Eye (tissue), 1 donor: ENCODE measurements at regions not wholly inside any gene's neighbourhood (a gene's known extent, or its start where the extent isn't known, plus 50 kb on each side); places are given as distances from the start of the nearest gene placed in this dataset.

Source experiments
- DNase-seq: peaks from one replicate; pipeline ENCODE4 v3.0.0-alpha.2; 2015

DNA sequence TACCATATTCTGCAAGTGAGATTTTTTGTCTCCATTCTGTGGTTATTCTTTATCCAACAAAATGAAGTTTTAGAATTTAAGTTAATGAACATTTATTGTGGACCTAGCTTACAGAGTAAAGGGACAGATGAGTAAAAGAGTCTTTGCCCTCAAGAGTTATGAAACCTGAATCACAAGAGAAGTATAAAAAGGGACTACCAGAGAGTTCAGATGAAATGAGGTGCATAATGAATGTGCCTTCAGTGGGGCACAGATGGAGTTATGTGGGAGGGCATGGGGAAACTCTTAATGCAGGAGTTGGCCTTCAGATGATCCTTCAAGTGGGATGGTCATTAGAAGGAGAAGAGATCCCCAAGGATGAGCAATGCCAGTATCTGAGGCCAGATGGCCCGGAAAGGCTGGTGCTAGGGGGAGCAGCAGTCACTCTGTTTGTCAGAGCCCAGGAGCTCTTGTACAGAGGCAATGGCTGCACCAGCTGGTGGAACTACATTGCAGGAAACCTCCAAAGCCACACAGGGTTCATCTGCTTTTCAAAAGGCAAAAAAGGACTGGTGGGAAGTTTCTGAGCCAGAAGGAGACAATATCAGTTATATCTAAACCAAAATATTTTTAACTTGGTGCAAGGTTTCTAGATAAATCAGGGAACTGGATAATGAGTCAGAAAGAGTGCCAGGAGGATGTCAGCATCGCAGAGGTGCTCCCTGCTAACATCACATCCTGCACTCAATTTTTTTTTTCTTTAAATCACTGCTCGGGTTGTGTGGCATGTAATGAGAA lies 162.0 kb downstream of the KLF6 start:
- DNase-seq, result no peak

DNA sequence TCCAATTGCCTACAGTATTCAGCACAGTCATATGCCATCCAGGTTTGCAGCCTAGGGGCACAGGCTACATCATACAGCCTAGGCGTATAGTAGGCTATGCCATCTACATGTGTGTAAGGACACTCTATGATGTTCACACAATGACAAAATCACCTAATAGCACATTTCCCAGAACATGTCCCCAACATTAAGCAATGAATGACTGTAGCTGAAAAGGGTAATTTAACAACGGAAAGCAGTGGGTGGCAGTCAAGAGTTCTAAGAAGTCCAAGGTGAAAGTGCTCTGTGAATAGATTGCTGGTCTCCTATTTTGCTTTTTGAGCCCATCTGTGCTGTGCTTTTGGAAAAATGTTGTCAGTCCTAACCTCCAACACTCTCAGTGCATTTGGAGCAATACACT lies 162.6 kb downstream of the KLF6 start:
- DNase-seq, result no peak

DNA sequence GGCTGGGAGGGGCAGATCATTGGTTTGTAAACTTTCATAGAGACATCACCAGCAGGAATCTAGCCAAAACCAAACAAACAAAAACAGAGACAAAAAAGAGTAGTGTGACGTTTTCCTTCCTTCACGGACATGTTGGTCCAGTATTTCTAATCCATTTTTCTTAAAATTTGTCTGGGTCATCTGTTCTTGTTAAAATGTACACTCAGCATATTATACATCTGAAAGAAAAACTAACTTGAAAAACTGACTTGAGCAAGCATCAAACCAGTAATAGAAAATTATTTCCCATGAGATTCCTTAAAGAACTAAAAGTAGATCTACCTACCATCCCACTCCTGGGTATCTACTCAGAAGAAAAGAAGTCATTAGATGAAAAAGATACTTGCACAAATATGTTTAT lies 164.2 kb downstream of the KLF6 start:
- DNase-seq, result no peak

DNA sequence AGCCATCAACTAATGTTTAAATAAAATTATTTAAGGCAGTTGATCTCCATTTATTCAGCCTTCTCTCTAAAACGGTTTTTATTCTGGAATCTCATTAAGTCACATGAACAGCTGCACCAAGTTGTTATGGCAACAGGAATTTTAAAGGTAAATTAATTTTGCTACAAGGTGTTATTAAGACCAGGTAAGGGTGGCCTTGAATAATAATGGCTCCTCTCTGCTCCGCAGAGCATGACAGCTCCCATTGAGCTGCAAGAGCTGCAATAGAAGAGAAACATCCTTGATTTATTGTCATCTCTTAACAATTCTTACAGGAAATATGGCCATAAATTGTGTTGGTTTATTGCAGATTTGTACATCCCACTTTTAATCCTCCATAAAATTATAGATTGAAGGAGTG lies 165.8 kb downstream of the KLF6 start:
- DNase-seq, result no peak

DNA sequence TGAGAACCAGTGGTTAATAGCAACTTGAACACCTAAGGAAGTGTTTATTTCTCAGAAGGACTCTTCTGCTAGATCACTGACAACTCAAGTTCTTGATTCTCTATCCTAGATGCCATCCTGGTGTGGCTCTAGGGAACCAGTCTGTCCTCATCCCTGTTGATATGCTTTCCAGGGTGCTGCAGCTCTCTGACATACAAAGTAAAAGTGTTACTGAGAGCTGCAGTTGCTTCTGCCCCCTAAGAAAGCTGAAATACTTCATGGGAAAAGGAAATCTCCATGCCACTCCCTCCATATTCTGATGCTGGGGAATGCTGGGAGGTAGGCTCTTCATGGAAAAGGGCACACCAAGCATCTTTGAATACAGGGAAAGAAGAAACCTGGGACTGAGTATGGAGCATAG lies 168.1 kb downstream of the KLF6 start:
- DNase-seq, result no peak

DNA sequence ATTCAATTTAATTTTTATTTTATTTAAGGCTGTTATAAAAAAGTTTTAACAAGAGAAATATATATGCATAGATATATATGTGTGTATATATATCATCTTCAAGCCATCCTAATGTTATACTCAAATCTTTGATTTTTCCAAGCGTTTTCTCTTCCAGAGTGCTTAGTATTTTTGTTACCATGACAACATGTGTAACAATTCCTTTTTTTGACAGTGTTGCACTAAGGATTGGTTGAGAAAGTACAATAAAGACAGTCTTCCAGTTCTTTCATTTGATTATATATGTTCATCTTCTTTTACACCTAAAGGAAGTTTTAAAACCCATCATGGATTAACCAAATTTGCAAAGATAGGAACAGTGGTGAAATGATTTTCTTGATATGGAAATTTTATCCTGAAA lies 171.7 kb downstream of the KLF6 start:
- no peak for DNase-seq

DNA sequence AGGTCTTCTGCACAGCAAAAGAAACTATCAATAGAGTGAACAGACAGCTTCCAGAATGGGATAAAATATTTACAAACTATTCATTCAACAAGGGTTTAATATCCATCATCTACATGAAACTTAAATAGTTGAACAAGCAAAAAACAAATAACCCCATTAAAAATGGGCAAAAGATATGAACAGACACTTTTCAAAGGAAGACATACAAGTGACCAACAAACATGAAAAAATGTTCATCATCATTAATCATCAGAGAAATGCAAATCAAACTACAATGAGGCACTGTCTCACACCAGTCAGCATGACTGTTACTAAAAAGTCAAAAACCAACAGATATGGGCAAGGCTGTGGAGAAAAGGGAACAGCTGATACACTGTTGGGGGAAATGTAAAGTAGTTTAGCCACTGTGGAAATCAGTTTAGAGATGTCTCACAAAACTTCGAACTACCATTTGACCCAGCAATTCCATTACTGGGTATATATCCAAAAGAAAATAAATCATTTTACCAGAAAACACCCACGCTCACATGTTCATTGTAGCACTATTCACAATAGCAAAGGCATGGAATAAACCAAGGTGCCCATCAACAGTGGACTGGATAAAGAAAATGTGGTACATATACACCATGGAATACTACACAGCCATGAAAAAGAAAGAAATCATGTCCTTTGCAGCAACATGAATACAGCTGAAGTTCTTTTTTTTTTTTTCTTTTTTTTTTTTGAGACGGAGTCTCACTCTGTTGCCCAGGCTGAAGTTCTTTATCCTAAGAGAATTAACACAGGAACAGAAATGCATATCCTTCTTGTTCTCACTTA lies 172.6 kb downstream of the KLF6 start:
- no peak for DNase-seq

DNA sequence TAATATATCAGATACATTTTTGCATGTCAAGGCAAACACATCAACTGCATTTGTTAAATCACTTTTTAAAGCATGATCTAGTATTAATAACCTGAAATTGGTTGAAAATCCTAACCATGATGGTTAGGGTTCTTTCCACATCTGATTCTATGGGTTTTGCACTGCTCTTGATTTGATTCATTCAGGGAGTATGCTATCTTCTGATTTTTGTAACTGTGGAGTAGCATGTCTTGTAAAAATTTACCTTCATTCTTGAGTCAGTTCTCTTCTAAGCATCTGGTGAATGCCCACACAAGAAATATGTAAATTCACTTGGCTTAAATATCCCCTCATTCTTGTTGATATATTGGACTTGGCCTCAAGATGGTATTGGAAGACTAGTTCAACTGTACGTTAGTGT lies 178.7 kb downstream of the KLF6 start:
- no peak for DNase-seq

DNA sequence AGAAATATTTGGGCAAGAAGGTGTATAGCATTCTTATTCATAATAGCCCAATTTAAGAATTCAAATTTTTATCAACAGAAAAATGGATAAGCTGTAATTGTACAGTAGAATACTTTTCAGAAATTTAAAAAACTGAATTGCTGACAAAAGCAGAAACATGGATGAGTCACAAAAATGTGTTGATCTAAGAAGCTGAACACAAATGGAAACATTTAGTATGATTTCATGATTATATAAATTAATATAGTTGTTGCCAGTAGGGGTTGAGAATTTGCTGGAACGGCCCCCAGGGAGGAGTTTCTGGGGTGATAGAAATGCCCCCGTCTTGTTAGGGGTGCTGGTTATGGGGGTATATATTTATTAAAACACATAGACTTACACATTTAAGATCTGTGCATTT lies 179.1 kb downstream of the KLF6 start:
- DNase-seq, result no peak

DNA sequence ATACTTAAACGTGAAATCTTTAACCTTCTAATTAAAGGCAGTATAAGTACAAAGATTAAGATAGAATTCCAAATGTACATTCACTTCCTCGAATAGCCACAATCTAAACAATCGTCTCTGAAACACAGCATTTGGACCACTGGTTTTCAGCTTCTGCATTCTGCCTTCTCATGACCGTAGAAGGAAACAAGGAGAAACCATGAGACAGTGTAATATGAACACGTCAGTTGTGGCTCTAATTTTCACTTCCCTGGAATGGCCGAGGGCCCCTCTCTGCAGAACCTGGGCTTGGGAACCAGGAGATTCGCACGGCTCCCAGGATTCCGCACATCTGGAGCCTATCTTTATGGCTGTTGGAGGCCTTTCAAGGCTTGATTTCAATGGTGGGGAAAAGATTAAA lies 189.3 kb downstream of the KLF6 start:
- no peak for DNase-seq

DNA sequence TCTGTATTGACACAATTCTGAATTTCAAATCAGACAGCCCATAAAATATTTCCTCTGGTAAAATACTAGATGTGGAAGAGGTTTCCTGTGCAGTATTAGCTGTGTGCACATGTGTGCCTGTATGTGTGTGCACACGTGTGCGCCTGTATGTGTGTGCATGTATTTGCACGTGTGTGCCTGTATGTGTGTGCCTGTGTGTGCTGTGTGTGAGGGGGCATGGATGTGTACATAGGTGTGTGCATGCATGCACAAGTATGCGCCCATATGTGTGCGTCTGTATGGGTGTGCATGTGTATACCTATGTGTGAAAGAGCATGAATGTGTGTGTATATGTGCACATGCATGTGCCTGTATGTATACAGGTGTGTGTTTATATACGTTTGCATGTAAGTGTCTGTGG lies 191.4 kb downstream of the KLF6 start:
- no peak for DNase-seq

DNA sequence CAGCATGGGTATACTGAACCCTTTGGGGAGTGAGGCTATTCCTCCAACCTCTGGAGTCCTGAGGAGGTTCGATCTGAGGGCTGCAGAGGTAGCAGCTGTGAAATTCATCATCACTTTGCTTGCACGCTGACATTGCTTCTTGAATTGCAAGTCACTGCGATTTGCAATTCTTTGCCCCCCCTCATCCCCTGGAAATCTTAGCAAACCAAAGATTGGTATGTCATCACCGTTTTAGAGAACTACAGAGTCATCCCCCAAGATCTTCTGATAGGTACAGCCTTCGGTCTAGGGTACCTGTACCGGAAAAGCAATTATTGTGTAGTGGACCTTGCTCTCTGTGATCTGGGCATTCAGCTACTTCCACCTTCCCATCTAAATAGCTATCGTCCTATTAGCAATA lies 192.6 kb downstream of the KLF6 start:
- DNase-seq, result no peak

DNA sequence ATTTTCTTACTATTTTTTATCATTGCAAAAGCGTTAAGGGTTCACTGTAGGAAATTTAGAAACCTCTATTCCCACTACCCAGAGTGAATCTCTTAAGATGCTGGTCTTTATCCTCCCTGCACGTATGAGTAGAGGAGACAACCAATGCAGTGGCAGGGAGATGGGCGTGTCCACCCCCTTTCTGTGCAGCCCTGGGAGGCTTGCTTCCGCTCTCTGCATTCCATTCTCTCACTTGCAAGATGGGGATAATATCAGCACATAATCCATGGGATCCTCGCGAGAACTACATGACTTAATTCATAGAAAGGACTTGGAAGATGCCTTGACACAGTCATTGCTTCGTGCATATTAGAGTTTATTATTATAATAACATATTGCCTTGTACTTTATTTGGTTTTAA lies 196.2 kb downstream of the KLF6 start:
- DNase-seq, result no peak

DNA sequence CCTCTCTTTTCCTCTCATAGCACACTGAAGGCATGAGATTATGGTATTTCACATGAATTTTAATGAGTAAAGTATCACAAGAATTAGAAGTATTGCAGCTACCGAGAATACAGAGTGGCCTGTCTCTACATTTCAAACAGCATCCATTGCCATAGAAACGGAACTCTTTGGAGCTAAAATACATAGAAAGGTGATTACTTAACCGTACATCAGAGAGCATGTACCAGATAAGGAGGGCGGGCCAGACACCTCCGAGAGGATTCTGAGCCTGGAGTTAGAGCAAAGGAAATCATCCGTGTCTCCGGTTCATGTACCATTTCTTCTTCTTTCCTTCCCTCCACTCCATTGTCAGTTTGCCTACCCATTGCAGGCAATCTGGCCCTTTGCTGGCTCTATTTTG lies 196.7 kb downstream of the KLF6 start:
- DNase-seq, result no peak

DNA sequence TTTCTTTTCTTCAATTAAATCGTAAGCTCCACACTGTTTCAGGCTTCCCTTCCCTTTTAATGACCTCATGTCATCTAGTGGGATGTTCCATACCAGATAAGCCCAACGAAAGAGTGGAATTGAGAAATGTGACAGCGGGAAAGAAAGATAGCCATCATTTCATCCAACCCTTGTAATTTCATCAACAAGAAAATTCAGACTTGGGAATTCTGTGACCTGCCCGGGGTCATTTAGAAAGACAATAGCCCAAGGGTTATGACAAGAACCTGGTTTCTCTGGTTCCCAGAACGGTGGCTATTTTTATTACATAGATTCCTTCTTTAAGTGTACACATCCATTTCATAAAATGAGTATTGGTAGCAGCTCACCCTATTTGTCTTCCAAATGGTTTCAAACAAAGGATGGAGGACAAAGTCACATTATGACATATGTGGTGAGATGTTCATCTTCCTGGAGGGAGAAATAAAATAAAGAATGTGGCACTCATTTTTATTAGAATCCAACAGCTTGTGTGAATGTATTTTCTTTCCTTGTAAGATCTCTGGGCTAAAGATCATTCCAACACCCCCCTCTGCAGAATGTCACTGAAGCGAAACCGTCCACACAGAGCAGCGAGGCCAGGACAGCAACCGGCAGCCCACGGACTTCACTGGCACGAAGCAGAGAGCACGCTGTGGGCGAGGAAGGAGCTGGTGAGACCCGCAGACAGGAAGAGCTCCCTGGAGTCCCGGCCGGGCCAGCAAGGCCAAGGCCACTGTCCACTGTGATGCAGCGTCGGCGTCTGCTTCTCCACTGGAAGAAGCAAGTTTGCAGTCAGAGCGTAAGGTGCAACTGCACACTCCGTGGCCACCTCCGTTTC lies 199.9 kb downstream of the KLF6 start:
- no peak for DNase-seq

DNA sequence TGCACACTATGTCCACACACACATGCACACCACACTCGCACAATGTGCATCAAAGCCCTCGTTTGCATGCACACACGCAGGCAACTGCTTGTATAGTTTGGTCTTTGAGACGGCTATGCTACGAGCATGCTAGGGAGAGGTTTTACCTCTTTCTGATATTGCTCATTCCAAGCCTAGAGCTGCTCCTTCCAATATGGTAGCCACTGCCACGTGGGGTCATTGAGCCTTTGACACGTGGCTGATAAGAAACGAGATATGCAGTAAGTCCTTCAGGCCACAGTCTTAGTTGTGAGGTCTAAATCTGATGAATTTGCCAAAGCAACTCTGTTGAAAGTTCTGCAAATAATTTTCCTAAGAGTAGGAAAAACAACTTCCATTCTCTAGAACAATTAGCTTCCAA lies 204.4 kb downstream of the KLF6 start:
- DNase-seq, result no peak

DNA sequence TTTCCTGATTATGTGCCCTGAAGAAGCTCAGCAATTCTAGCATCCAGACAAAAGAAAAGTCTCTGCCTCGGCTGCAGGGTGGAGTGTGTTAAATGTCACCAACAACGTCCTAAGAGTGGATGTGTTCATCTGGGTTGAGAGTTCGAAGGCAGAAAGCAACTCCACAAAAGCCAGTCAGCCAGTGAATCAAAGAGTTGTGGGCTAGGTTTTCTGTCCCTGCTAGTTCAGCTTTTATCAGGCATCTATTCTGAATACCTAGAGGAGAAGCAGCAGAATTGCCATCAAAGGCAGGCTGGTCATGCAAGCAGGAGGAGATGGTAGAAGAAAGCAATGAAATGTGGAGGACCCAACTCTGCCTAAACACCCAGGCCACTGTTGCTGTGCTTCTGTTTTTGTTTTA lies 205.2 kb downstream of the KLF6 start:
- DNase-seq, result no peak

DNA sequence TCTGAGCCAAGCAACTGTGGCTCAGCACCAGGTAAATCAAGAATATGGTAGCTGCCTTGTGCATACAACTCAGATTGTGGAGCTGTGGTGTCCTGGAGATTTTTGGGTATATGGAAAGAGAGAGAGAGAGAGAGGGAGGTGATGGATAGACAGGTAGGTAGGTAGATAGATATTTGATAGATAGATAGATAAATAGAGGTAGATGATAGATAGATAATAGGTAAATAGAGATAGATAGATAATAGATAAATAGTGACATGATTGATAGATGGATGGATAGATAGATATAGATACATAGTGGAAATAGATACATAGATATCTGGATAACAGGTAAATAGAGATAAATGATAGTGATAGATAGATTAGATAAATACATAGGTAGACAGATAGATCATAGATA lies 206.3 kb downstream of the KLF6 start:
- no peak for DNase-seq

DNA sequence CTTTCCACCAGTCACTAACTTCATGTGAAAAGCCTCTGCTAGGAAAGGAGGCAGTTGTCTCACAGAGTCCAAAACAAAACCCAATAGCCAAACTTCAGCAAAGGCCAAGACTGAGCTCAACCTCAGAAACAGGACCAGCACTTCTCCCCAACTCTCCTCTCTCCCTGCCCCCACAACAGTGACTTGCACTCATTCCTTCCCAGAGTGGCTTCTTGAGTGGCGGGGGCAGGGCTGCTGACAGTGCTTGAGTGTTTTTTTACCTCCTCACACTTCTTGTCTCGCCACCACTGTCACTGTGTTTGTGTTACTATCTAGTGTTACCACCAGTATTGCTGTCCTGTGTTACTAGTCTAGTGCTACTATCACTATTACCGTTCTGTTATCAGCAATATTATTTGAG lies 206.8 kb downstream of the KLF6 start:
- no peak for DNase-seq

DNA sequence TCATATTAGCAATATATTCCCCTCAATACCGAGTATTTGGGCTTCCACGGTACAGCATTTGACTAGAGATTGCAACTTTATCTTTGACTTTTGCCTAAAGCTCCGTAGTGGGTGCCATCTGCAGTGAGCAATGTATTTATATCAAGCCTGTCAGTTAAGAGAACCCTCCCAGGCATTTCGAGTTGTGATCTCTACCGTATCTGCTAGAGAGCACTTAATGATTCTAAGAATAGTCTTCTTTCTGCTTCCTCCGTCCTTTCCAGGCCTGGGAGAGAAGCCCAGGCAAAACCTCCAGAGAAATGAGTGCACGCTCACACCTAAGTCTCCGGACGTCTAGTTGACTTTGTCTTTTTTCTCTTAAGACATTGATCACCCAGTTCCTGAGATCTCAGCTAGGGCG lies 210.6 kb downstream of the KLF6 start:
- DNase-seq, result no peak

DNA sequence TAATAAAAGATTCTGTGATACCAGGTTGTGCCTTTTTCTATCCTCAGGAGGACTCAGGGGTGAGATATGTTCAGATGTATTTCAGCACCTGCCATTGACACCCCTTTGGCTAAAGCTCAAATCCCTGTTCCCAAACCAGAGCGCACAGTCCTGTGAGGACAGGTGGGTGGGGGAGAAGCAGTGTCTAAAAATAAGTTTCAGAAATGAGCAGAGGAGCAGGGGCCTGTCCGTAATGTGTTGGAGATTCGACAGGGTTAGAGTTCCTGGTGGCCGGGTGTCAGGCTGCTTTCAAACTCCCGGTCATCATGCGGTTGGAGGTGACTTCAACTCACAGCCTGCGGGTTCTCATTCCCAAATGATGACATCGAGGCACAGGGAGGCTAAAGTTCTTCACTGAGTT lies 211.5 kb downstream of the KLF6 start:
- no peak for DNase-seq

DNA sequence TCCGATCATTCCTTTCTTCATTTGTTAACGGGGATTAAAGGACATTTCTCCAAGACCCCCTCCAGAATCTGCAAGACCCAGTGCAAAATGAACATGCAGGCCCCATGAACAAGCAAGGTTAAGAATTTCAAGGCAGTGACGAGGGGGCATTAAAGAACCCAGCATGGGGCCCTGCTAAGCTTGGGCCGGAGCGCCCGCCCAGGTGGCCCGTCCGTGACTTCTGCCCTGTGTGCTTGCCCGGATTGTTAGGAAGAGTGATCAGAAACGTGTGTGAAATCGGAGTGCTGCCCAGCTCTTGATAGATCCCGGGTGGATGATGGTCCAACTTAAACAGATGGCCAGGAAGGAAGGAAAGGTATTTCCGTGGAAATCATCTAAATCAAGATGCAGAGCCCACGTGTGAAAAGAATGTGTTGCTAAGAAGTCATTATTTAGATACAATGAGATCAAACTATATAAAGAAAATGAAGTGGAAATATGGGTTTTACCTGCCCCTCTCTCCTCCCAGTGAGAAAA lies 213.6 kb downstream of the KLF6 start:
- DNase-seq, result no peak

DNA sequence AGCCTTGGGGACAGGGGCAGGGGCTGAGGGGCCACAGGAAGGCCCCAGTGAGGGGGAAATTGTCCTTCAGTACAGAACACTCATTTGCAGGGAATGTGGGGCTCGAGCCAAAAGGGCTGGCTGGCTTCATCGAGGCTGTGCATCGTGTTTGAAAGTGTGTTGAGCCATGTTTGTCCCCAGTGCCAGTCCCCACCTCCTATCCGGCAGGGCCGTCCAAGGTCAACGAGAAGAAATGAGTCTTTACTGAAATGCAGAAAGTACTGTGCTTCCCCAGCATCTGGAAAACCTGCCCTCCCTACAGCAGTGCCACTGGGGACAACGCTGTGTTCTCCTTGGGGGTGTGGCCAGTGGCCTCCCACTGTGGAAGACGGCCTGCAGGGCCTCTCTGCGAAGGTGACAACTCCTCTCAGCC lies 214.1 kb downstream of the KLF6 start:
- no peak for DNase-seq
